H1 (cell line): ENCODE measurements at regions not wholly inside any gene's neighbourhood (a gene's known extent, or its start where the extent isn't known, plus 50 kb on each side); places are given as distances from the start of the nearest gene placed in this dataset.

Experiments
- CTCF ChIA-PET: fragments of 300-600 bp; sonication (Branson Sonifier 250); formaldehyde crosslinking; loops from one replicate; lab custom pipeline; 2021; ENCODE audit not compliant: partially characterized antibody; lab: Charles Lee
- POLR2A ChIA-PET: fragments of 300-600 bp; sonication (Branson Sonifier 250); formaldehyde crosslinking; loops from one replicate; lab custom pipeline; 2021; ENCODE audit warnings: inconsistent platforms; ENCODE audit not compliant: partially characterized antibody; lab: Charles Lee
- DNase-seq, 2 experiments: peaks; one replicate each; pipeline versions ENCODE4 v3.0.0 to v3.0.0-alpha.2; 2010 to 2022; ENCODE audit warnings: low spot score in 2 of 2, low read depth in 1 of 2, mixed read lengths in 1 of 2
- FAIRE-seq: peaks from 2 replicates; lab custom pipeline; 2011; peaks lifted over from hg19 to GRCh38; lab: Jason Lieb, UNC
- H2AFZ ChIP-seq: 2 replicates; pipeline ENCODE4 v1.8.1; 2012; ENCODE audit warnings: low read length, inconsistent platforms
- H2AK5ac ChIP-seq: 2 replicates; pipeline ENCODE4 v1.6.1; 2013; ENCODE audit warnings: low read depth, low read length
- H2BK120ac ChIP-seq: replicated peaks from 2 replicates; pipeline ENCODE3; 2013; ENCODE audit warnings: low read depth, low read length, inconsistent platforms
- H2BK12ac ChIP-seq: 2 replicates; pipeline ENCODE4 v1.6.1; 2013; ENCODE audit warnings: low read depth, low read length
- H2BK15ac ChIP-seq: 2 replicates; pipeline ENCODE4 v1.6.1; 2013; ENCODE audit warnings: low read length
- H2BK20ac ChIP-seq: 2 replicates; pipeline ENCODE4 v1.6.1; 2013; ENCODE audit warnings: low read length
- H2BK5ac ChIP-seq: 2 replicates; pipeline ENCODE4 v1.6.1; 2013; ENCODE audit warnings: low read depth, low read length
- H3K14ac ChIP-seq: 2 replicates; pipeline ENCODE4 v1.6.1; 2013; ENCODE audit warnings: inconsistent platforms; ENCODE audit not compliant: insufficient read length
- H3K18ac ChIP-seq: 2 replicates; pipeline ENCODE4 v1.6.1; 2013; ENCODE audit warnings: low read length; ENCODE audit errors: extremely low read depth
- H3K23ac ChIP-seq: 2 replicates; pipeline ENCODE4 v1.6.1; 2013; ENCODE audit warnings: inconsistent platforms; ENCODE audit not compliant: insufficient read length
- H3K23me2 ChIP-seq: 2 replicates; pipeline ENCODE4 v1.6.1; 2013; ENCODE audit warnings: low read depth, low read length
- H3K27ac ChIP-seq: 2 replicates; pipeline ENCODE4 v1.6.1; 2011; ENCODE audit warnings: low read depth, low read length, inconsistent platforms
- H3K27me3 ChIP-seq, 4 experiments: replicated peaks in 1 of 4; 1 replicate in 1 of 4; 2 replicates in 3 of 4; pipeline versions ENCODE4 v1.6.1 to v1.8.1; 2011 to 2013; ENCODE audit warnings: low read length in 3 of 4, mild to moderate bottlenecking in 3 of 4, inconsistent platforms in 2 of 4, mixed read lengths in 2 of 4, moderate library complexity in 1 of 4; ENCODE audit not compliant: control insufficient read depth in 3 of 4, insufficient read depth in 3 of 4; ENCODE audit errors: extremely low read depth in 1 of 4
- H3K36me3 ChIP-seq, 4 experiments: 2 replicates each; pipeline versions ENCODE4 v1.6.1 to v1.8.1; 2011 to 2013; ENCODE audit warnings: mild to moderate bottlenecking in 4 of 4, low read length in 3 of 4, moderate library complexity in 2 of 4, control low read depth in 1 of 4, inconsistent platforms in 1 of 4; ENCODE audit not compliant: insufficient read depth in 4 of 4, control insufficient read depth in 2 of 4
- H3K4ac ChIP-seq: replicated peaks from 2 replicates; pipeline ENCODE3; 2013; ENCODE audit warnings: low read length, low read depth, mixed read lengths, inconsistent platforms; ENCODE audit not compliant: insufficient read length
- H3K4me1 ChIP-seq, 4 experiments: replicated peaks in 1 of 4; 1 replicate in 1 of 4; 2 replicates in 3 of 4; pipeline versions ENCODE4 v1.6.1 to v1.8.1; 2011 to 2013; ENCODE audit warnings: low read length in 3 of 4, inconsistent platforms in 2 of 4, mixed read lengths in 1 of 4; ENCODE audit not compliant: insufficient read depth in 4 of 4, control insufficient read depth in 3 of 4
- H3K4me2 ChIP-seq, 2 experiments: 2 replicates each; pipeline versions ENCODE4 v1.6.1 to v1.8.1; 2011 to 2013; ENCODE audit warnings: low read depth in 2 of 2, low read length in 2 of 2, control low read depth in 1 of 2, inconsistent platforms in 1 of 2, mild to moderate bottlenecking in 1 of 2; ENCODE audit not compliant: insufficient read depth in 1 of 2
- H3K4me3 ChIP-seq, 4 experiments: fragments of 200-600, 300-600 bp in 1 of 4; sonication (generic), shearing (Covaris generic), sonication (Bioruptor Twin) in 1 of 4; 2 replicates each; pipeline versions ENCODE4 v1.5.1 to v1.8.1; 2011 to 2016; ENCODE audit warnings: low read length in 4 of 4, low read depth in 3 of 4, control low read depth in 2 of 4, inconsistent platforms in 2 of 4, mild to moderate bottlenecking in 2 of 4, mixed read lengths in 1 of 4, moderate library complexity in 1 of 4; ENCODE audit not compliant: insufficient read depth in 2 of 4; ENCODE audit errors: extremely low read depth in 1 of 4
- H3K56ac ChIP-seq: replicated peaks from 2 replicates; pipeline ENCODE3; 2013; ENCODE audit warnings: low read depth, mild to moderate bottlenecking, mixed read lengths, low read length, inconsistent platforms; ENCODE audit not compliant: insufficient read length
- H3K79me1 ChIP-seq: 2 replicates; pipeline ENCODE4 v1.6.1; 2013; ENCODE audit warnings: low read depth, low read length, control low read depth
- H3K79me2 ChIP-seq, 2 experiments: 2 replicates each; pipeline versions ENCODE4 v1.6.1 to v1.8.1; 2012 to 2013; ENCODE audit warnings: low read length in 2 of 2, mild to moderate bottlenecking in 2 of 2, inconsistent platforms in 1 of 2; ENCODE audit not compliant: insufficient read depth in 2 of 2, control insufficient read depth in 1 of 2
- H3K9ac ChIP-seq, 4 experiments: replicated peaks in 1 of 4; 1 replicate in 1 of 4; 2 replicates in 3 of 4; pipeline versions ENCODE4 v1.6.1 to v1.8.1; 2011 to 2013; ENCODE audit warnings: low read depth in 3 of 4, low read length in 3 of 4, control low read depth in 2 of 4, mild to moderate bottlenecking in 2 of 4, moderate library complexity in 2 of 4, inconsistent platforms in 1 of 4; ENCODE audit errors: extremely low read depth in 1 of 4
- H3K9me3 ChIP-seq, 2 experiments: 2 replicates each; pipeline versions ENCODE4 v1.6.1 to v1.8.1; 2012 to 2013; ENCODE audit warnings: mild to moderate bottlenecking in 2 of 2, moderate library complexity in 2 of 2, control low read depth in 1 of 2, inconsistent platforms in 1 of 2, low read depth in 1 of 2, low read length in 1 of 2, mixed read lengths in 1 of 2; ENCODE audit not compliant: insufficient read depth in 2 of 2
- H4K20me1 ChIP-seq, 2 experiments: replicated peaks in 1 of 2; 2 replicates each; pipeline versions ENCODE3 to v1.8.1; 2011 to 2013; ENCODE audit warnings: inconsistent platforms in 2 of 2, low read length in 2 of 2, mild to moderate bottlenecking in 1 of 2; ENCODE audit not compliant: insufficient read depth in 2 of 2, control insufficient read depth in 1 of 2
- H4K5ac ChIP-seq: 2 replicates; pipeline ENCODE4 v1.6.1; 2013; ENCODE audit warnings: low read length, low read depth, mixed read lengths, inconsistent platforms; ENCODE audit not compliant: insufficient read length
- H4K8ac ChIP-seq: 2 replicates; pipeline ENCODE4 v1.8.0; 2013; ENCODE audit warnings: mild to moderate bottlenecking, moderate library complexity, low read length, inconsistent platforms; ENCODE audit not compliant: insufficient read depth; ENCODE audit errors: extremely low read depth
- H4K91ac ChIP-seq: replicated peaks from 2 replicates; pipeline ENCODE3; 2013; ENCODE audit warnings: low read length, mixed read lengths, inconsistent platforms; ENCODE audit not compliant: insufficient read length
- ASH2L ChIP-seq: fragments of 200-600, 300-600 bp; sonication (generic); IDR thresholded peaks from one replicate; pipeline ENCODE4 v1.7.1; 2017; ENCODE audit warnings: low read length
- BACH1 ChIP-seq: IDR thresholded peaks from 2 replicates; pipeline ENCODE4 v1.6.1; 2012; ENCODE audit warnings: low read length, improper control_type of control experiment
- NRF1 ChIP-seq: IDR thresholded peaks from 2 replicates; pipeline ENCODE4 v1.6.1; 2011; ENCODE audit warnings: mild to moderate bottlenecking, low read depth, low read length, improper control_type of control experiment
- POU5F1 ChIP-seq: IDR thresholded peaks from 2 replicates; pipeline ENCODE4 v1.6.1; 2011; ENCODE audit warnings: low read depth, mild to moderate bottlenecking, low read length, moderate library complexity
- RNF2 ChIP-seq: fragments of 200-900, 300-1000 bp; sonication (generic); IDR thresholded peaks from 2 replicates; pipeline ENCODE4 v1.7.1; 2016; ENCODE audit warnings: borderline replicate concordance, low read depth, mild to moderate bottlenecking, antibody characterized with exemption, low read length; ENCODE audit not compliant: poor library complexity, severe bottlenecking; ENCODE audit errors: missing control alignments
- SIX5 ChIP-seq: IDR thresholded peaks from 2 replicates; pipeline ENCODE4 v1.6.1; 2011; ENCODE audit warnings: mild to moderate bottlenecking, low read depth, low read length
- SP2 ChIP-seq: IDR thresholded peaks from 2 replicates; pipeline ENCODE4 v1.6.1; 2012; ENCODE audit warnings: mild to moderate bottlenecking, low read length, inconsistent platforms
- SUZ12 ChIP-seq: fragments of 200-600 bp; sonication (generic); IDR thresholded peaks from 2 replicates; pipeline ENCODE4 v1.6.1; 2012; ENCODE audit warnings: mild to moderate bottlenecking, inconsistent platforms, low read length, moderate library complexity, mixed read lengths
- WGBS, 2 experiments: shearing (Covaris generic) in 1 of 2; methylation state at CpG; one replicate each; pipeline versions ENCODE4 v1.1.6 to v1.1.7; 2013 to 2015; ENCODE audit warnings: low lambda C conversion rate in 2 of 2, mixed read lengths in 2 of 2, inconsistent platforms in 1 of 2, low coverage in 1 of 2, missing lambda C conversion rate in 1 of 2; ENCODE audit not compliant: insufficient replicate concordance in 2 of 2, insufficient coverage in 1 of 2, insufficient read length in 1 of 2; ENCODE audit errors: extremely low coverage in 1 of 2, missing lambda C conversion rate in 1 of 2; 5-methylcytosine and 5-hydroxymethylcytosine counted together

- no peak overlapping the region for H3K14ac ChIP-seq
- H2BK15ac ChIP-seq, result no peak overlapping the region
- no peak overlapping the region for H2BK12ac ChIP-seq
- no peak overlapping the region for H2AK5ac ChIP-seq
- peaks cover 2 to 9% (median 3%) of the 10 kb centered on the region in 4 experiments; a peak in 5 of 7 replicates for H3K4me1 ChIP-seq
- ChIA-PET CTCF (no interaction called here), POLR2A (no interaction called here)
- FAIRE-seq (no peak), DNase-seq (no peak)
- H3K79me2 ChIP-seq, result no peaks in the 10 kb centered on the region
- H3K27me3 ChIP-seq, result peaks cover 0 to 3% (median 0%) of the 10 kb centered on the region in 4 experiments; a peak in 1 of 7 replicates
- no peak overlapping the region for H4K91ac ChIP-seq
- H3K79me1 ChIP-seq, result no peaks in the 10 kb centered on the region
- H3K27ac ChIP-seq, result no peak overlapping the region
- no peaks in the 10 kb centered on the region for H3K9me3 ChIP-seq
- no peak overlapping the region for H3K18ac ChIP-seq
- H3K36me3 ChIP-seq, result no peaks in the 10 kb centered on the region
- no peak overlapping the region for H4K5ac ChIP-seq
- no peaks in the 10 kb centered on the region for H4K20me1 ChIP-seq
- no peaks in the 10 kb centered on the region; the same call in 1 of the 2 replicates for H3K23me2 ChIP-seq
- H3K4me2 ChIP-seq, result no peak overlapping the region
- WGBS, 2 experiments, result 94% methylated on average over 9 of the region's 9 CpGs; no CpG with 5 or more reads in 1 of the 2 experiments
- H2BK20ac ChIP-seq, result no peak overlapping the region
- no peak overlapping the region for H2BK5ac ChIP-seq
- no peak overlapping the region for H3K4ac ChIP-seq
- H2AFZ ChIP-seq, result no peak overlapping the region
- TF ChIP-seq SUZ12 (no peak), BACH1 (no peak), NRF1 (no peak), SP2 (no peak), SIX5 (no peak), RNF2 (no peak), ASH2L (no peak), POU5F1 (no peak)
- no peak overlapping the region for H2BK120ac ChIP-seq
- H3K4me3 ChIP-seq, result no peak overlapping the region
- H3K9ac ChIP-seq, result no peak overlapping the region; a peak in 1 of 7 replicates
- H3K56ac ChIP-seq, result no peak overlapping the region
- H4K8ac ChIP-seq, result no peak overlapping the region
- H3K23ac ChIP-seq, result no peak overlapping the region
Observed at GRCh38 chr12:42987216-42987650, 397.7 kb upstream of the PRICKLE1 start.
